ENCODE measurements at regions not wholly inside any gene's neighbourhood (a gene's known extent, or its start where the extent isn't known, plus 50 kb on each side); places are given as distances from the start of the nearest gene placed in this dataset.

GRCh38 chr2:67286981-67287759 is 110.0 kb upstream of the ETAA1 start:
- Histone ChIP-seq H3K4me3 (ENCODE audit: low read depth in 1 of 2, low read length in 2 of 2) (no peak overlapping the region), H3K36me3 (ENCODE audit: insufficient read depth, low read length) (no peaks in the 10 kb centered on the region), H3K9ac (ENCODE audit: low read length) (no peak overlapping the region)

DNA sequence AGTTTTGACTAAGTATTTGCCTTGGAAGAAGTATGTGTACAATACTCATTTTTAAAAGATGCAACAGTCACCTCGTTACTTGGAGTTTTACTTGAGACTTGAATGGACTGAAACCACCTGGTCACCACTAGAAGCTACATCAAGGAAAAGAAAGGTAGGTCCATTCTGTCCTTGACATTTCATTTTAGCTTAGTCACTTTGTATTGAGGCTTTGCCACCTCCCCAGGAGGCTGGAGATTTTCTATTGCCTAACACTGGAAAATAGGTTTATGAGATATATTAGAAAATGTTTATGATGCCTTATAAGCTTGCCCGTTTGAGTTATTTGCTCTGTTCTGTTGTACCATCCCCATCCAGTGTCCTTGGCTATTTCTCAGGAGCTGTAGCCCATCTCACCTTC is 107.9 kb upstream of the ETAA1 start:
- Histone ChIP-seq H3K4me1 (ENCODE audit: insufficient read depth, low read length) (no peaks in the 10 kb centered on the region), H3K27ac (ENCODE audit: low read depth, low read length) (no peak overlapping the region), H3K9ac (ENCODE audit: low read length) (no peak overlapping the region), H3K27me3 (ENCODE audit: control insufficient read depth in 1 of 2, insufficient read depth in 2 of 2, low read length in 2 of 2) (no peaks in the 10 kb centered on the region), H3K4me3 (ENCODE audit: low read depth in 1 of 2, low read length in 2 of 2) (no peak overlapping the region), H3K36me3 (ENCODE audit: insufficient read depth, low read length) (no peaks in the 10 kb centered on the region), H3K9me3 (ENCODE audit: low read length) (no peaks in the 10 kb centered on the region)

More at GRCh38 chr2:67286981-67287759, 110.0 kb upstream of the ETAA1 start:
- Histone ChIP-seq H3K27me3 (ENCODE audit: control insufficient read depth in 1 of 2, insufficient read depth in 2 of 2, low read length in 2 of 2) (no peaks in the 10 kb centered on the region), H3K9me3 (ENCODE audit: low read length) (no peaks in the 10 kb centered on the region), H3K4me1 (ENCODE audit: insufficient read depth, low read length) (peaks cover 4% of the 10 kb centered on the region), H3K27ac (ENCODE audit: low read depth, low read length) (no peak overlapping the region)

DNA sequence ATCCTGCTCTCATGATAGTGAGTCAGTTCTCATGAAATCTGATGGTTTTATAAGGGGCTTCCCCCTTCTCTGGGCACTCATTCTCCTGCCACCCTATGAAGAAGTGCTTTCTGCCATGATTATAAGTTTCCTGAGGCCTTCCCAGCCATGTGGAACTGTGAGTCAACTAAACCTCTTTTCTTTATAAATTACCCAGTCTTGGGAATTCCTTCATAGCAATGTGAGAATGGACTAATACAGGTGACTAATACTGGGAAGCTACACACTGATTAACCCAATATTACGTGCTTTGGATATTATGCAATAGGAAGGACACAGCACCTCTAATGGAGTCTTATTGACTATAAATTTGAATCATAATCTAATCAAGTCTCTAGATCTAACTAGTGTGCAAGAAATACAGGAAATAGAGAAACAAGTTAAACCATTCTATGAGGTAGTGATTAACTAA is 107.2 kb upstream of the ETAA1 start:
- Histone ChIP-seq H3K9ac (ENCODE audit: low read length) (no peak overlapping the region), H3K27ac (ENCODE audit: low read depth, low read length) (no peak overlapping the region), H3K9me3 (ENCODE audit: low read length) (no peaks in the 10 kb centered on the region), H3K36me3 (ENCODE audit: insufficient read depth, low read length) (no peaks in the 10 kb centered on the region), H3K4me1 (ENCODE audit: insufficient read depth, low read length) (no peaks in the 10 kb centered on the region), H3K27me3 (ENCODE audit: control insufficient read depth in 1 of 2, insufficient read depth in 2 of 2, low read length in 2 of 2) (no peaks in the 10 kb centered on the region), H3K4me3 (ENCODE audit: low read depth in 1 of 2, low read length in 2 of 2) (no peak overlapping the region)

DNA sequence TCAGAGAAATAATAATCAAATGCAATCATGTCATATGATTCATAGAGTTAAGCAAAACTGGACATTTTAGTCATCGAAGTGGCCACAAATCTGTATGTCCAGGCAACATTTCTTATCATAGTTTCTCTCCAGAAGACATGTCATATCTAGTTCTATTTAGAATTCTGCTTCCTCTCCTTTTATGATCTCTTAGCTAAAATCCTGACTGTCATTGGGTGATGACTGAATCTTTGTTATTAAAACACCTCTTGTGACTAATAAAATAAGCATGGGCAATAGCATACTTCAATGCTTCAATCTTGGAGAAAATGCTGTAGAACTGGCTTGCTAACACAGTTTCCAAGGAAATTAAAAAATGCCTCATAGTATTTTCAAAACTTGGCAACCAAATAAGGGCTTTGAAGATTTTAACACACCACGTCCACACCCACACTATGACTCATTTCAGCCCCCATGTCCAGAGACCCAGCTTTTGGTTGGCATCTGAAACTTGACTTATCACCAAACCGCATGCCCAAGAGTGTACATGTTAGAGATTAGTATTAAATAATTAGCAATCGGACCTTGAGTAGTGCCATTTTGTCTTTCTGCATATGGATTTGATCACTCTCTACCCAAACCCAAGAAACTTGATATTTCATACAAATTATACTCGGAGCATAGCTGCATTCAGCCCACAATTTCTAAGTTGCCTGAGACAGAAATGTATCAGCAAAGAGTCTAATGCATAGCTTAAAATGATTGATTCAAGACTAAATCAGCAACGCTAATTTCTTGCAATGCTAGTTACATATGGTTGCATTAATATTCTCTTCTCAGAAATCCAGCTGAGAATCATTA is 106.5 kb upstream of the ETAA1 start:
- no peaks in the 10 kb centered on the region for H3K9me3 ChIP-seq (ENCODE audit: low read length)
- H3K27me3 ChIP-seq (ENCODE audit: control insufficient read depth in 1 of 2, insufficient read depth in 2 of 2, low read length in 2 of 2): no peaks in the 10 kb centered on the region
- no peak overlapping the region for H3K9ac ChIP-seq (ENCODE audit: low read length)
- H3K27ac ChIP-seq (ENCODE audit: low read depth, low read length): no peak overlapping the region
- H3K4me1 ChIP-seq (ENCODE audit: insufficient read depth, low read length): no peaks in the 10 kb centered on the region
- H3K36me3 ChIP-seq (ENCODE audit: insufficient read depth, low read length): no peaks in the 10 kb centered on the region
- H3K4me3 ChIP-seq (ENCODE audit: low read depth in 1 of 2, low read length in 2 of 2): no peak overlapping the region

GRCh38 chr2:67294218-67294617 is 102.9 kb upstream of the ETAA1 start:
- Histone ChIP-seq H3K4me1 (ENCODE audit: insufficient read depth, low read length) (no peaks in the 10 kb centered on the region), H3K9me3 (ENCODE audit: low read length) (no peaks in the 10 kb centered on the region), H3K27ac (ENCODE audit: low read depth, low read length) (no peak overlapping the region), H3K27me3 (ENCODE audit: control insufficient read depth in 1 of 2, insufficient read depth in 2 of 2, low read length in 2 of 2) (no peaks in the 10 kb centered on the region), H3K9ac (ENCODE audit: low read length) (no peak overlapping the region), H3K4me3 (ENCODE audit: low read depth in 1 of 2, low read length in 2 of 2) (no peak overlapping the region), H3K36me3 (ENCODE audit: insufficient read depth, low read length) (no peaks in the 10 kb centered on the region)

DNA sequence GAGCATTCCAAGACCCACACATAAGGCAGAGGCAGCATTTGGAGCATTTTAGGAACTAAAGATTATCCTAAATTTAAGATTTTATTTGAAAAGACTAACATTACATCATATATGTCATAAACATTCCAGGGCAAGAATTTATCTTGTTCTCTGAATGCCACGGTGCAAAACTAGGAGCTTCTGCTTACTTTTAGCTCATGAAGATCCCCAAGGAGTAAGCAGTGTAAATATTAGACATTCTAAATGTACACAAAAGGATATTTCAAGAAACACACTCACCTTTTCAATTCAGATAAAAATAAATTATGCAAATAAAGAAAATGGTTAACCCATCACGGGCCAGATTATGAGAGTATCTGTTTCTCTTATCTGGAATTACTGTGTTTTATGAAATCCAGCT is 101.7 kb upstream of the ETAA1 start:
- Histone ChIP-seq H3K36me3 (ENCODE audit: insufficient read depth, low read length) (no peaks in the 10 kb centered on the region), H3K4me3 (ENCODE audit: low read depth in 1 of 2, low read length in 2 of 2) (no peak overlapping the region), H3K4me1 (ENCODE audit: insufficient read depth, low read length) (no peaks in the 10 kb centered on the region), H3K27me3 (ENCODE audit: control insufficient read depth in 1 of 2, insufficient read depth in 2 of 2, low read length in 2 of 2) (no peaks in the 10 kb centered on the region), H3K9me3 (ENCODE audit: low read length) (no peaks in the 10 kb centered on the region), H3K27ac (ENCODE audit: low read depth, low read length) (no peak overlapping the region), H3K9ac (ENCODE audit: low read length) (no peak overlapping the region)

- H3K4me3 ChIP-seq (ENCODE audit: low read depth in 1 of 2, low read length in 2 of 2): no peak overlapping the region
- no peaks in the 10 kb centered on the region for H3K9me3 ChIP-seq (ENCODE audit: low read length)
- H3K36me3 ChIP-seq (ENCODE audit: insufficient read depth, low read length): no peaks in the 10 kb centered on the region
- H3K27ac ChIP-seq (ENCODE audit: low read depth, low read length): no peak overlapping the region
- H3K27me3 ChIP-seq (ENCODE audit: control insufficient read depth in 1 of 2, insufficient read depth in 2 of 2, low read length in 2 of 2): no peaks in the 10 kb centered on the region
- no peak overlapping the region for H3K9ac ChIP-seq (ENCODE audit: low read length)
- H3K4me1 ChIP-seq (ENCODE audit: insufficient read depth, low read length): no peaks in the 10 kb centered on the region
Measured at GRCh38 chr2:67295851-67296250, 101.3 kb upstream of the ETAA1 start.

GRCh38 chr2:67304300-67304890 is 92.7 kb upstream of the ETAA1 start:
- Histone ChIP-seq H3K9ac (ENCODE audit: low read length) (no peak overlapping the region), H3K4me3 (ENCODE audit: low read depth in 1 of 2, low read length in 2 of 2) (no peak overlapping the region), H3K4me1 (ENCODE audit: insufficient read depth, low read length) (no peaks in the 10 kb centered on the region), H3K27ac (ENCODE audit: low read depth, low read length) (no peak overlapping the region), H3K36me3 (ENCODE audit: insufficient read depth, low read length) (no peaks in the 10 kb centered on the region), H3K9me3 (ENCODE audit: low read length) (no peaks in the 10 kb centered on the region), H3K27me3 (ENCODE audit: control insufficient read depth in 1 of 2, insufficient read depth in 2 of 2, low read length in 2 of 2) (no peaks in the 10 kb centered on the region)

GRCh38 chr2:67309281-67309680 is 87.9 kb upstream of the ETAA1 start:
- no peak overlapping the region for H3K9ac ChIP-seq (ENCODE audit: low read length)
- H3K27ac ChIP-seq (ENCODE audit: low read depth, low read length): no peak overlapping the region
- no peaks in the 10 kb centered on the region for H3K36me3 ChIP-seq (ENCODE audit: insufficient read depth, low read length)
- H3K9me3 ChIP-seq (ENCODE audit: low read length): no peaks in the 10 kb centered on the region
- no peaks in the 10 kb centered on the region for H3K27me3 ChIP-seq (ENCODE audit: control insufficient read depth in 1 of 2, insufficient read depth in 2 of 2, low read length in 2 of 2)
- H3K4me1 ChIP-seq (ENCODE audit: insufficient read depth, low read length): peaks cover 6% of the 10 kb centered on the region
- H3K4me3 ChIP-seq (ENCODE audit: low read depth in 1 of 2, low read length in 2 of 2): no peak overlapping the region

- Histone ChIP-seq H3K4me1 (ENCODE audit: insufficient read depth, low read length) (peaks cover 6% of the 10 kb centered on the region), H3K27ac (ENCODE audit: low read depth, low read length) (no peak overlapping the region), H3K27me3 (ENCODE audit: control insufficient read depth in 1 of 2, insufficient read depth in 2 of 2, low read length in 2 of 2) (no peaks in the 10 kb centered on the region), H3K4me3 (ENCODE audit: low read depth in 1 of 2, low read length in 2 of 2) (no peak overlapping the region), H3K9ac (ENCODE audit: low read length) (no peak overlapping the region), H3K36me3 (ENCODE audit: insufficient read depth, low read length) (no peaks in the 10 kb centered on the region), H3K9me3 (ENCODE audit: low read length) (no peaks in the 10 kb centered on the region)
Measured at GRCh38 chr2:67311536-67311935, 85.6 kb upstream of the ETAA1 start.

DNA sequence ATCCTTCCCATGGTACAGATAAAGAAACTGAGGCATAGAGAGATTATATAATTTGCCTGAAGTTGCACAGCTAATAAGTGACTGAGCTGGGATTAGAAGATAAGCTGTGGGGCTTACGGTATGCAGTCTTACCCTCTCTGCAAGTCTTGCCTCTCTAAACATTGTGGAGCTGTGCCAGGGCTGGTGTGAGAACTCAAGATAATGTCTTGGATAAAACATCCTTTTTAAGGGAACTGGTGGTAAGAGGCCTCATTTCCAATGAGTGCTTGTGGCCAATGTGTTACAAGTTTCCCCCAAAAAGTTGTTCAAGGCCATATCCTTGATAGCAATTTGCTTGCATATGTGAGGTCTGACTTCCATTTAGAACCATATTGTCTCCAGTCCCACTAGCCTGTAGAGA is 84.3 kb upstream of the ETAA1 start:
- Histone ChIP-seq H3K27me3 (ENCODE audit: control insufficient read depth in 1 of 2, insufficient read depth in 2 of 2, low read length in 2 of 2) (no peaks in the 10 kb centered on the region), H3K9me3 (ENCODE audit: low read length) (no peaks in the 10 kb centered on the region), H3K27ac (ENCODE audit: low read depth, low read length) (no peak overlapping the region), H3K4me1 (ENCODE audit: insufficient read depth, low read length) (peaks cover 8% of the 10 kb centered on the region), H3K4me3 (ENCODE audit: low read depth in 1 of 2, low read length in 2 of 2) (no peak overlapping the region), H3K36me3 (ENCODE audit: insufficient read depth, low read length) (no peaks in the 10 kb centered on the region), H3K9ac (ENCODE audit: low read length) (no peak overlapping the region)
